ENCODE measurements at regions not wholly inside any gene's neighbourhood (a gene's known extent, or its start where the extent isn't known, plus 50 kb on each side); places are given as distances from the start of the nearest gene placed in this dataset.

GRCh38 chr16:82340531-82340930, 170.5 kb upstream of the MPHOSPH6 start:
- no peak overlapping the region for H3K4me3 Mint-ChIP-seq
- H3K27ac Mint-ChIP-seq = no peak overlapping the region
- no peaks in the 10 kb centered on the region for H3K36me3 Mint-ChIP-seq
- peaks cover 11 to 24% of the 10 kb centered on the region in 2 donors for H3K27me3 Mint-ChIP-seq
- no peak for DNase-seq
- H3K4me1 Mint-ChIP-seq = no peaks in the 10 kb centered on the region
- ATAC-seq (replicated peaks) = no peak
- peaks cover 0 to 7% of the 10 kb centered on the region in 2 donors for H3K9me3 Mint-ChIP-seq

- DNase-seq (no peak), ATAC-seq (replicated peaks) (no peak)
- no peaks in the 10 kb centered on the region for H3K4me1 Mint-ChIP-seq
- peaks cover 11 to 17% of the 10 kb centered on the region in 2 donors for H3K27me3 Mint-ChIP-seq
- H3K27ac Mint-ChIP-seq = no peak overlapping the region
- H3K4me3 Mint-ChIP-seq = no peak overlapping the region
- no peaks in the 10 kb centered on the region for H3K36me3 Mint-ChIP-seq
- H3K9me3 Mint-ChIP-seq = peaks cover 0 to 9% of the 10 kb centered on the region in 2 donors
Measured at GRCh38 chr16:82337355-82337754, 167.3 kb upstream of the MPHOSPH6 start.

- H3K4me3 Mint-ChIP-seq = no peak overlapping the region
- H3K27ac Mint-ChIP-seq = no peak overlapping the region
- DNase-seq = no peak
- no peaks in the 10 kb centered on the region for H3K4me1 Mint-ChIP-seq
- H3K9me3 Mint-ChIP-seq = peaks cover 0 to 4% of the 10 kb centered on the region in 2 donors
- no peak for ATAC-seq (replicated peaks)
- H3K36me3 Mint-ChIP-seq = no peaks in the 10 kb centered on the region
- H3K27me3 Mint-ChIP-seq = peaks cover 6 to 13% of the 10 kb centered on the region in 2 donors
Measured at GRCh38 chr16:82331974-82332750, 162.1 kb upstream of the MPHOSPH6 start.

- H3K27ac Mint-ChIP-seq = no peak overlapping the region
- ATAC-seq (replicated peaks) (no peak), DNase-seq (no peak)
- peaks cover 0 to 2% of the 10 kb centered on the region in 2 donors for H3K9me3 Mint-ChIP-seq
- H3K4me1 Mint-ChIP-seq = no peaks in the 10 kb centered on the region
- no peaks in the 10 kb centered on the region for H3K36me3 Mint-ChIP-seq
- H3K27me3 Mint-ChIP-seq = peaks cover 4 to 6% of the 10 kb centered on the region in 2 donors
- H3K4me3 Mint-ChIP-seq = no peak overlapping the region
Measured at GRCh38 chr16:82331397-82331796, 161.4 kb upstream of the MPHOSPH6 start.

GRCh38 chr16:82329504-82330192, 159.6 kb upstream of the MPHOSPH6 start:
- DNase-seq (no peak), ATAC-seq (replicated peaks) (no peak)
- H3K4me3 Mint-ChIP-seq = no peak overlapping the region
- H3K27me3 Mint-ChIP-seq = peaks cover 4 to 6% of the 10 kb centered on the region in 2 donors
- no peaks in the 10 kb centered on the region for H3K36me3 Mint-ChIP-seq
- no peaks in the 10 kb centered on the region for H3K9me3 Mint-ChIP-seq
- H3K4me1 Mint-ChIP-seq = no peaks in the 10 kb centered on the region
- H3K27ac Mint-ChIP-seq = no peak overlapping the region

GRCh38 chr16:82328881-82329469, 159.0 kb upstream of the MPHOSPH6 start:
- no peak for DNase-seq

GRCh38 chr16:82323171-82323570, 153.1 kb upstream of the MPHOSPH6 start:
- Mint-ChIP-seq H3K36me3 (peaks cover 3 to 4% of the 10 kb centered on the region in 2 donors), H3K27me3 (peaks cover 0 to 13% of the 10 kb centered on the region in 2 donors), H3K27ac (no peak overlapping the region), H3K9me3 (peaks cover 12 to 17% of the 10 kb centered on the region in 2 donors), H3K4me3 (no peak overlapping the region), H3K4me1 (no peaks in the 10 kb centered on the region)
- DNase-seq = no peak
- no peak for ATAC-seq (replicated peaks)

More at GRCh38 chr16:82328881-82329469, 159.0 kb upstream of the MPHOSPH6 start:
- no peak overlapping the region for H3K4me3 Mint-ChIP-seq
- H3K27me3 Mint-ChIP-seq = peaks cover 4 to 6% of the 10 kb centered on the region in 2 donors
- H3K4me1 Mint-ChIP-seq = no peaks in the 10 kb centered on the region
- peaks cover 4 to 6% of the 10 kb centered on the region in 2 donors for H3K9me3 Mint-ChIP-seq
- ATAC-seq (replicated peaks) = no peak
- H3K27ac Mint-ChIP-seq = no peak overlapping the region
- H3K36me3 Mint-ChIP-seq = peaks cover 3% of the 10 kb centered on the region in 2 donors

GRCh38 chr16:82322177-82322576, 152.2 kb upstream of the MPHOSPH6 start:
- Mint-ChIP-seq H3K36me3 (peaks cover 3 to 4% of the 10 kb centered on the region in 2 donors), H3K27ac (no peak overlapping the region), H3K9me3 (peaks cover 12 to 17% of the 10 kb centered on the region in 2 donors), H3K4me3 (no peak overlapping the region), H3K27me3 (peaks cover 0 to 7% of the 10 kb centered on the region in 2 donors), H3K4me1 (no peaks in the 10 kb centered on the region)
- no peak for DNase-seq
- no peak for ATAC-seq (replicated peaks)

GRCh38 chr16:82319038-82319437, 149.0 kb upstream of the MPHOSPH6 start:
- H3K4me3 Mint-ChIP-seq = no peak overlapping the region
- H3K9me3 Mint-ChIP-seq = peaks cover 6 to 14% of the 10 kb centered on the region in 2 donors
- H3K4me1 Mint-ChIP-seq = no peaks in the 10 kb centered on the region
- H3K27ac Mint-ChIP-seq = no peak overlapping the region
- H3K27me3 Mint-ChIP-seq = peaks cover 0 to 7% of the 10 kb centered on the region in 2 donors
- ATAC-seq (replicated peaks) (no peak), DNase-seq (no peak)
- H3K36me3 Mint-ChIP-seq = peaks cover 1 to 2% of the 10 kb centered on the region in 2 donors

GRCh38 chr16:82317411-82318167, 147.6 kb upstream of the MPHOSPH6 start:
- H3K4me1 Mint-ChIP-seq = no peaks in the 10 kb centered on the region
- H3K36me3 Mint-ChIP-seq = no peaks in the 10 kb centered on the region
- ATAC-seq (replicated peaks) (no peak), DNase-seq (no peak)
- H3K27ac Mint-ChIP-seq = no peak overlapping the region
- H3K27me3 Mint-ChIP-seq = peaks cover 0 to 7% of the 10 kb centered on the region in 2 donors
- peaks cover 3 to 6% of the 10 kb centered on the region in 2 donors for H3K9me3 Mint-ChIP-seq
- H3K4me3 Mint-ChIP-seq = no peak overlapping the region

GRCh38 chr16:82313754-82314153, 143.7 kb upstream of the MPHOSPH6 start:
- DNase-seq = no peak
- H3K9me3 Mint-ChIP-seq = peaks cover 0 to 1% of the 10 kb centered on the region in 2 donors
- H3K36me3 Mint-ChIP-seq = no peaks in the 10 kb centered on the region
- H3K27ac Mint-ChIP-seq = no peak overlapping the region
- no peak for ATAC-seq (replicated peaks)
- no peak overlapping the region for H3K4me3 Mint-ChIP-seq
- H3K4me1 Mint-ChIP-seq = no peaks in the 10 kb centered on the region
- peaks cover 0 to 9% of the 10 kb centered on the region in 2 donors for H3K27me3 Mint-ChIP-seq

GRCh38 chr16:82311528-82311927, 141.5 kb upstream of the MPHOSPH6 start:
- Mint-ChIP-seq H3K4me1 (no peaks in the 10 kb centered on the region), H3K36me3 (no peaks in the 10 kb centered on the region), H3K4me3 (no peak overlapping the region), H3K9me3 (peaks cover 0 to 1% of the 10 kb centered on the region in 2 donors), H3K27me3 (peaks cover 0 to 9% of the 10 kb centered on the region in 2 donors), H3K27ac (no peak overlapping the region)
- DNase-seq = no peak
- ATAC-seq (replicated peaks) = no peak

- ATAC-seq (replicated peaks) = no peak
- Mint-ChIP-seq H3K36me3 (no peaks in the 10 kb centered on the region), H3K27me3 (no peaks in the 10 kb centered on the region), H3K27ac (no peak overlapping the region), H3K4me1 (no peaks in the 10 kb centered on the region), H3K4me3 (no peak overlapping the region), H3K9me3 (no peaks in the 10 kb centered on the region)
- DNase-seq = no peak
Measured at GRCh38 chr16:82302042-82302727, 132.2 kb upstream of the MPHOSPH6 start.
